Immature natural killer cell (primary cell): ENCODE measurements at regions not wholly inside any gene's neighbourhood (a gene's known extent, or its start where the extent isn't known, plus 50 kb on each side); places are given as distances from the start of the nearest gene placed in this dataset.

Source experiments
- DNase-seq, 3 donors: peaks; one replicate each; pipeline ENCODE4 v3.0.0; 2022; ENCODE audit warnings: mixed read lengths in 1 of 3
- H3K27ac Mint-ChIP-seq, 6 donors: one replicate each; pipeline ENCODE4 v1.8.0; 2020; ENCODE audit warnings: mixed read lengths in 6 of 6, mild to moderate bottlenecking in 5 of 6, inconsistent platforms in 4 of 6, moderate library complexity in 3 of 6
- H3K27me3 Mint-ChIP-seq, 3 donors: one replicate each; pipeline ENCODE4 v1.8.0; 2020 to 2021; ENCODE audit warnings: low read depth in 3 of 3, mild to moderate bottlenecking in 3 of 3, mixed read lengths in 3 of 3, moderate library complexity in 3 of 3, inconsistent platforms in 1 of 3
- H3K36me3 Mint-ChIP-seq, 3 donors: one replicate each; pipeline ENCODE4 v1.8.0; 2020; ENCODE audit warnings: mixed read lengths in 3 of 3, inconsistent platforms in 2 of 3, mild to moderate bottlenecking in 2 of 3
- H3K4me1 Mint-ChIP-seq, 2 donors: one replicate each; pipeline ENCODE4 v1.8.0; 2020; ENCODE audit warnings: inconsistent platforms in 2 of 2, mild to moderate bottlenecking in 2 of 2, mixed read lengths in 2 of 2, moderate library complexity in 1 of 2
- H3K4me3 Mint-ChIP-seq, 5 donors: one replicate each; pipeline ENCODE4 v1.8.0; 2020; ENCODE audit warnings: mild to moderate bottlenecking in 5 of 5, mixed read lengths in 5 of 5, inconsistent platforms in 3 of 5, moderate library complexity in 3 of 5
- H3K9me3 Mint-ChIP-seq, 6 donors: one replicate each; pipeline ENCODE4 v1.8.0; 2020; ENCODE audit warnings: mild to moderate bottlenecking in 6 of 6, mixed read lengths in 6 of 6, inconsistent platforms in 4 of 6, moderate library complexity in 3 of 6

DNA sequence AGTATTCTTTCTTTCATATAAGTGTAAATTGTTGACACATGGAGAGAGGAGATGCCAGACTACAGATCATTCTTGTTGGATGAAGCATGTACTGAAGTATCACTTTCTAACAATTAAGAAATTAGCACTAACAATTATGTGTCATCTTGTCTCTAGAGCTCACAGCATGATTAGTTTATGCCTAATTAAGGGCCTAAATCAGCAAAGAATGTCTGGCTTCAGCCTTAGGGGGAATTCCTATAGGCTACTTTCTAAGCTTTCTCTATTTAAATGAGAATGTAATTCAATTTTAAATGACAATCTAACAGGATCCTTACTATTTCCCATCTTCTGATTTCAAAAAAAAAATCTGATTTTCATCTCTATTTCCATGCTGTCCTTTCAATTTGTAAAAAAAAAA, 371.0 kb downstream of the EPHA7 start:
- Mint-ChIP-seq H3K9me3 (peaks cover 0 to 19% (median 5%) of the 10 kb centered on the region in 6 donors), H3K27me3 (peaks cover 0 to 2% (median 0%) of the 10 kb centered on the region in 3 donors), H3K27ac (no peak overlapping the region), H3K4me1 (no peaks in the 10 kb centered on the region), H3K4me3 (no peak overlapping the region), H3K36me3 (no peaks in the 10 kb centered on the region)
- no peak for DNase-seq

DNA sequence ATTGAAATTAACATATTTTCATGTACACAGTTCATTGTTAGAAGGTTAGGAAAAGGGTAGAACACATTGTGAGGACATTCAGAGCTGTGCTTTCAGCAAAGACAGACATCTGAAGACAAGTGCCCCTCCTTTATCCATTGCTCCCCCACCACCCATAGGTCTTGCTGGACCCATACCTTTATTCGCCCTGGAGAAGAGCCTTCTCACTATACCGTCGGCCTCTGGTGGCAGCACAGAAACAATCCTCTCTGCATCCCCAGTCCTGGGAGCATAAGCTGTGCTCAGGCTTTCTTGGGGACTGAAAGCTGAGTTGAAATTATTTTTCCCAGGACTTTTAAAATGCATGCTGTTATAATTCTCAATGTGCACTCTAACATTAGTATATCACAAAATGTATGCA, 372.3 kb downstream of the EPHA7 start:
- Mint-ChIP-seq H3K36me3 (no peaks in the 10 kb centered on the region), H3K27ac (no peak overlapping the region), H3K27me3 (peaks cover 0 to 2% (median 0%) of the 10 kb centered on the region in 3 donors), H3K4me3 (no peak overlapping the region), H3K4me1 (no peaks in the 10 kb centered on the region), H3K9me3 (peaks cover 0 to 21% (median 9%) of the 10 kb centered on the region in 6 donors)
- no peak for DNase-seq

DNA sequence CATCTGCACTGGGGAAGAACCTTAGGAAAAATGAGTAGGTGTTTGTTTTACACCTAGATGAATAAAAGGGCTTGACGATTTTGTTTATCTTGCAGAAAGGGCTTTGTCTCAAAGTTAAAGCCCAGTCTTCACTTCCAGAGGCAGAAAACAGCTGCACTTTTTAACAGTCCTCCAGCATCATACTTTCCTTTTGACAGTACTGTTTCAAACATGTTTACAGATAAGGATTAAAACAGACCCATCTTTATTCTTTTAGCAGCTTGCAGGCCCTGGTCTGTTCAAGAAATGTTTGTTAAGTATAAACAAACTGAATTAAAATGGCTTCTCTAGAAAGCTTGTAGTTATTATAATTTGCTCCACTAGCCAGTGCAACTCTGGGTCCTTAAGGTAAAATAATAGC, 374.2 kb downstream of the EPHA7 start:
- no peak for DNase-seq
- H3K27me3 Mint-ChIP-seq = peaks cover 0 to 2% (median 0%) of the 10 kb centered on the region in 3 donors
- H3K36me3 Mint-ChIP-seq = no peaks in the 10 kb centered on the region
- H3K9me3 Mint-ChIP-seq = peaks cover under 1 to 30% (median 6%) of the 10 kb centered on the region in 6 donors
- no peak overlapping the region for H3K27ac Mint-ChIP-seq
- no peak overlapping the region for H3K4me3 Mint-ChIP-seq
- no peaks in the 10 kb centered on the region for H3K4me1 Mint-ChIP-seq

DNA sequence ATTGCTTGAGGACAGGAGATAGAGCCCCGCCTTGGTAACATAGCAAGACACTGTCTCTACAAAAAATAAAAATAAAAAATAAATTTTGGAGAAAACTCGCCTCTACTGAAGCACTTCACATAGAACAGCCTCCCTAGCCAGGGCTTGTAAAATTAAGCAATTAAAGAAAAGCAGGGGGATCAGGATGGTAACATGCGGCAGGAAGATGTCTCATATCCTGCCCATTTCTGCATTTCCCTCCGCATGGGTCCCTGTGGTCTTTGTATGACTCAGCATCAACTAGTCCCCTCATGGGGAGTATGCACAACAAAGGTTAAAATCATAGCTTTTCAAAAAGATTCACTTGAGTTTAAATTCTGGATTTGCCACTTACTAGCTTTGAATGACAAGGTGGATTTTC, 379.0 kb downstream of the EPHA7 start:
- peaks cover 8 to 57% (median 24%) of the 10 kb centered on the region in 6 donors for H3K9me3 Mint-ChIP-seq
- H3K4me3 Mint-ChIP-seq = no peak overlapping the region
- H3K4me1 Mint-ChIP-seq = no peaks in the 10 kb centered on the region
- DNase-seq = no peak
- H3K27ac Mint-ChIP-seq = no peak overlapping the region
- peaks cover 0 to 3% (median 2%) of the 10 kb centered on the region in 3 donors for H3K27me3 Mint-ChIP-seq
- H3K36me3 Mint-ChIP-seq = no peaks in the 10 kb centered on the region

DNA sequence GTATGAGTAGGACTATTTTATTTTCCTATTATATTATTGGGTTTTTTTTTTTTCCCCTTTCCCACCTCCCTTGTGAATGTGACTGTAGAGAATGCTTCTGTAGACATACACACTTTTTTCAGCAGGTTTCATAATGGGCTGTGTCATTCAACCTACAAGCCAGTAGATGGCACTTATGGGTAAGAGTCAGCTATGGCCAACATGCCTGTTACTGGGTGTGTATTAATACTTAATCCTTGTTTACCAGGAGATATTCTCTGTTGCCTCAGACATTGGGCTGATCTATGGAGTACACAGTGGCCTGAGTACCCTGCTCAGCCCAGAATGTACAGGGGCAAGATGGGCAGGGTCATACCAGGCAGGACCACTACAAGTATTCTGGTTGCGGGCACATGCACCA, 382.5 kb downstream of the EPHA7 start:
- no peaks in the 10 kb centered on the region for H3K4me1 Mint-ChIP-seq
- H3K36me3 Mint-ChIP-seq = no peaks in the 10 kb centered on the region
- H3K27me3 Mint-ChIP-seq = peaks cover 0 to 3% (median 0%) of the 10 kb centered on the region in 3 donors
- no peak overlapping the region for H3K4me3 Mint-ChIP-seq
- peaks cover 13 to 49% (median 32%) of the 10 kb centered on the region in 6 donors for H3K9me3 Mint-ChIP-seq
- H3K27ac Mint-ChIP-seq = no peak overlapping the region
- no peak for DNase-seq

DNA sequence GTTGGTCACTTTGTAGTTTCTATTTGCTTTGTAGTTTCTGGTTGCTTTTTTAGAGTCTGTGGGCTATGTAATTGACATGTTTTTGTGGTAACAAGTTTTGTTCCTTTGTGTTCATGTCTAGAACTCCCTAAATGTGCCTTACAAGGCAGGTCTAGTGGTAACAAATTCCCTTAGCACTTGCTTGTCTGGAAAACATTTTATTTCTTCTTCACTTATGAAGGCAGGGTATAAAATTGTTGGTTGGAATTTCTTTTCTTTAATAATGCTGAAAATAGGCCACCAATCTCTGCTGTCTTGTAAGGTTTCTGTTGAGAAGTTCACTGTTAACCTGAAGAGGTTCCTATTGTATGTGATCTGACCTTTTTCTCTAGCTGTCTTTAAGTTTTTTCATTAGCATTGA, 383.6 kb downstream of the EPHA7 start:
- H3K27me3 Mint-ChIP-seq = peaks cover 0 to 3% (median 0%) of the 10 kb centered on the region in 3 donors
- no peaks in the 10 kb centered on the region for H3K4me1 Mint-ChIP-seq
- peaks cover 11 to 45% (median 35%) of the 10 kb centered on the region in 6 donors for H3K9me3 Mint-ChIP-seq
- H3K4me3 Mint-ChIP-seq = no peak overlapping the region
- H3K27ac Mint-ChIP-seq = no peak overlapping the region
- DNase-seq = no peak
- H3K36me3 Mint-ChIP-seq = no peaks in the 10 kb centered on the region

DNA sequence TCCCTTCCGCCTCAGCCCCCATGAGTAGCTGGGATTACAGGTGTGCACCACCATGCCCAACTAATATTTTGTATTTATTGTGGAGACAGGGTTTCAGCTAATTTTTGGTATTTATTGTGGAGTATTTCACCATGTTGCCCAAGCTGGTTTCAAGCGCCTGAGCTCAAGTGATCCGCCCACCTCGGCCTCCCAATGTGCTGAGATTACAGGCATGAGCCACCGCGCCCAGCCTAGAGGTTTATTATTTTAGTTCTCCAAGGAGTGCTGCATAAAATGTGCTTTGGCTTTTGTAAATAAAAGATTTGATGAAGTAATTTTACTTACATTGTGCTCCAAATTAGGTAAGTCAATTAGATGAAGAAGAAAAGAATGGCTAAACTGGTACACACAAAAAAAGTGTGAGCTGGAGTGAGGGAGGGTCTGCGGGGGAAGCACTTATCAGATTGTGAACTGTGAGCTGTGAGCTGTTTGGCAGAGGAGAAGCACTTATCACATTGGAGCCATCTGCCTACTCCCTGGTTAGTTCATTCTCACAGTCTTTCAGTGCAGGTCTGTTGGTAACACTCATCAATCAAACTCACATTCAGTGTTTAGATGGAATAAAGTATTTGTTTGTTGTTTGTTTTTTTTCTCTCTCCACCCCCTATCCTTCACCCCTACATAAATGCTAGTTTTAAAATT, 398.0 kb downstream of the EPHA7 start:
- Mint-ChIP-seq H3K27ac (no peak overlapping the region), H3K27me3 (peaks cover 0 to 3% (median 0%) of the 10 kb centered on the region in 3 donors), H3K4me3 (no peak overlapping the region), H3K4me1 (no peaks in the 10 kb centered on the region), H3K36me3 (no peaks in the 10 kb centered on the region), H3K9me3 (peaks cover 11 to 41% (median 21%) of the 10 kb centered on the region in 6 donors)
- DNase-seq = no peak

DNA sequence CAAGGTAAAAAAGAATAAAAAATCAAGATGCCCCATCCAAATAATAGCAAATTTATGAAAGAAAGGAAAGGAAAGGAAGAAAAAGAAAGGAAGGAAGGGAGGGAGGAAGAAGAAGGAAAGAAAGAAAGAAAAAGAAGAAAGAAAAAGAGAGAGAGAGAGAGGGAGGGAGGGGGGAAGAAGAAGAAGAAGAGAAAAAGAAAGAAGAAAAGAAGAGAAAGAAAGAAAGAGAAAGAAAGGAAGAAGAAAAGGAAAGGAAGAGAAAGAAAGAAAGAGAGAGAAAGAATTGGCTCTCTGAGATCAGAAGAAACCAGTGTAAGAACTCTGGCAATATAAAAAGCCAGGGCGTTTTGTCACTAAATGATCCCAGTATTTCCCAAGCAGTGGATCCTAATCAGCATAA, 401.7 kb downstream of the EPHA7 start:
- Mint-ChIP-seq H3K27ac (no peak overlapping the region), H3K36me3 (no peaks in the 10 kb centered on the region), H3K4me3 (no peak overlapping the region), H3K27me3 (no peaks in the 10 kb centered on the region), H3K9me3 (peaks cover 0 to 29% (median 16%) of the 10 kb centered on the region in 6 donors), H3K4me1 (no peaks in the 10 kb centered on the region)
- no peak for DNase-seq

DNA sequence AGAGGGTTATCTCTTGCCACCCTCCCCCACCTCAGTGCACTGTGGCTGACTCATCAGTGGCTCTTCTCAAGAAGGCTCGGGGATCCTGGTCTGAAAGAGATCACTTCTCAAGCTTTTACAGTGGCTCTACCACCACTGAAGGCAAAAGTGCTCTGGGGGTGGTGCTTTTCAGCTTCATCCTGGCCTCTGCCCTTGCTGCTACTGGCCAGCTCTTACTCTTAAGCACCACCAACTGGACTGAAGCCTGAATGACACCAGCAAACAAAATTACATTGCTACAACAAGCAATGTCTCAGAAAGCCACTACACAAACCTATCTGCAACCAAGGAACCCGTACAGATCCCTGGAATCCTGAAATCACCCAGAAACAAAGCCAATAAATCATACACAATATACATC, 402.1 kb downstream of the EPHA7 start:
- Mint-ChIP-seq H3K27ac (no peak overlapping the region), H3K9me3 (peaks cover 0 to 26% (median 16%) of the 10 kb centered on the region in 6 donors), H3K27me3 (no peaks in the 10 kb centered on the region), H3K4me3 (no peak overlapping the region), H3K36me3 (no peaks in the 10 kb centered on the region), H3K4me1 (no peaks in the 10 kb centered on the region)
- no peak for DNase-seq

DNA sequence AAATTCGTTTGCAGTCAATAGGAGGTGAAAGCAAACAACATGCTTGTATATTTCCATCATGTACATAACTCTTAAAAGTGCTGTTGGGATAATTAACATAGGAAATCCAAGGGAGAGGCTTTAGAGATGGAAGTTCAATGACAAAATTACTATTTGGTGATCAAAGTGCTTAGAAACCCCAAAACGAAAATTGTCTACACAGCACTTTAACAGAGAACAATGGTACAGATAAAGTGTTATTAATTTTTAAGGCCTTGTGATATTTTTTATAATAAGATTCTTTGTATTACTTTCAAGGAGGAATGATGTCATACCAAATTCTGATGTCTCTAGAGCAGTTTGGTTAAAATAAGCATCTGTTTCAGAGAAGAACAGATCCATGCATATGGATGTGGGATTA, 406.3 kb downstream of the EPHA7 start:
- Mint-ChIP-seq H3K4me3 (no peak overlapping the region), H3K27ac (no peak overlapping the region), H3K4me1 (no peaks in the 10 kb centered on the region), H3K36me3 (no peaks in the 10 kb centered on the region), H3K9me3 (peaks cover 3 to 18% (median 12%) of the 10 kb centered on the region in 6 donors), H3K27me3 (no peaks in the 10 kb centered on the region)
- DNase-seq = no peak

DNA sequence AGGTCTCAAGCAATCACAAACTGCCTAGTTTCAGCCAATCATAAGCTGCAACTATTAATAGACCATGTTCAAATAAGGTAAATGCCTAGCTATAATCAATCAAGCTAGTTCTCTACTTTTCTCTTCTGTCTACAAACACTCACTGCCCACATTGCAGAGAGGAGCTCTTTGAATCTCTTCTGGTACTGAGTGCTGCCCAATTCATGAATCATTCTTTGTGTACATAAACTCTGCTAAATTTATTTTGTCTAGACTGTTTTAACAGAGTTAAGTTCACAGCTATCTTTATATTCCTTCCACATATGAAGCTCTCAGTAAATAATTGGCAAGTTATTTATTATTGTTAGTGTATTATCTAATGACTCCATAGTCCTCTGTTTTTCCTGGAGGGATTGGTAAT, 411.0 kb downstream of the EPHA7 start:
- DNase-seq = no peak
- Mint-ChIP-seq H3K27ac (no peak overlapping the region), H3K4me3 (no peak overlapping the region), H3K4me1 (no peaks in the 10 kb centered on the region), H3K9me3 (peaks cover 4 to 17% (median 8%) of the 10 kb centered on the region in 6 donors), H3K27me3 (no peaks in the 10 kb centered on the region), H3K36me3 (no peaks in the 10 kb centered on the region)

DNA sequence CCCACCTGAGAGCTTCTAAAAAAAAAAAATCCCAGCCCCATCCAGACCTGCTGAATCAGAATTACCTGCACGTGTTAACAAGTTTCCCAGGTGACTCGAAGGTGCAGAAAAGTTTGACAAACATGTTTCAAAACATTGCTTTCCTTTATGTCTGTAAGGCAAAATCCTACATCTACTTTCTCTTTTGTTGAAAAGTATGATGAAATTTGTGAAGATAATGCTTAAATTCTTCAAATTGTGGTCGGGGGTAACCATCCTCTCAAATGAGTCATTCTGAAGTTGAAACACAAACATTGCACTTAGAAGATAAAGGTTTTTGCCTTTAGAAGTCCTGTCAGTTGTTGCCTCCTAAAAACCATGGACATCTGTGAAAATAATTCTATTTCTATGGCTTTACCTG, 429.7 kb downstream of the EPHA7 start:
- no peaks in the 10 kb centered on the region for H3K4me1 Mint-ChIP-seq
- no peak for DNase-seq
- no peak overlapping the region for H3K27ac Mint-ChIP-seq
- H3K9me3 Mint-ChIP-seq = peaks cover 0 to 49% (median 20%) of the 10 kb centered on the region in 6 donors
- no peak overlapping the region for H3K4me3 Mint-ChIP-seq
- no peaks in the 10 kb centered on the region for H3K36me3 Mint-ChIP-seq
- H3K27me3 Mint-ChIP-seq = no peaks in the 10 kb centered on the region

DNA sequence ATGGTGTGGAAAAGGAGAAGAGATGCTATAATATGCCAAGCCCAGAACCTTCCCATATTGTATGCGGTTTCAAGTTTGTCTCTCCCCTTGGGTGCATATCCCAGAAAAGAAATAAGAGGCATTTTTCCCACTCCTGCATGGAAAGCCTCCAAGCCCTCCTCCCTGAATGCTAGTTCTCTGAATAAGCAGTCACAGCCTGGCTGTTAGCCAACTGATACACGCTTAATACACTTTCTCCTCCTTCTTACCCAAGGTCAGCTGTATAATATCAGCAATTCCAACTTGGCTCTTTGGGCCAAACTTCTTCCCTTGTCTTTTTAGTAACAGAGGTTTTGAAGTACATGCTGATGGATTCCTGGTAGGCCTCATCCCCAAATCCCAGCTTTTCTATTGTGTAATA, 440.1 kb downstream of the EPHA7 start:
- DNase-seq = no peak
- Mint-ChIP-seq H3K4me1 (no peaks in the 10 kb centered on the region), H3K27ac (no peak overlapping the region), H3K4me3 (no peak overlapping the region), H3K9me3 (peaks cover 0 to 45% (median 22%) of the 10 kb centered on the region in 6 donors), H3K27me3 (peaks cover 0 to 2% (median 0%) of the 10 kb centered on the region in 3 donors), H3K36me3 (peaks cover 0 to 4% (median 0%) of the 10 kb centered on the region in 3 donors)

DNA sequence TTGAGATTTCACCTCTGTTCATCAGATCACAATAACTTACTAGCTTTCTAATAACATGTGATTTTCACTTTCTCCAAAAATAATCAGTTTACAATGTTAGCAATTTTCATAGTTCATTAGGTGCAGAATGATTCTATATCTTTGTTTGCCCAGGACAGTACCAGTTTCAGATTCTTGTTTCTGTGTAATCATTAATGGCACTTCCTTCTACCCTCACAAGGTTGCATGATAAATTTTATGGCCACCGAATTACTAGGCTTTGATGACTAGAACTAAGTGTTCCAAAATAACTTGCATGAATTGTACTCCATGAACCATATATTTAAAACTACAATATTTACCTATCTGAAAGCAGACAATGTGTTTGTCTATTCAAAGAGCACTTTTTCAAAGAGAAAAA, 442.3 kb downstream of the EPHA7 start:
- H3K27ac Mint-ChIP-seq = no peak overlapping the region
- H3K36me3 Mint-ChIP-seq = peaks cover 0 to 4% (median 0%) of the 10 kb centered on the region in 3 donors
- H3K4me1 Mint-ChIP-seq = no peaks in the 10 kb centered on the region
- peaks cover 7 to 45% (median 24%) of the 10 kb centered on the region in 6 donors for H3K9me3 Mint-ChIP-seq
- H3K27me3 Mint-ChIP-seq = peaks cover 0 to 2% (median 2%) of the 10 kb centered on the region in 3 donors
- H3K4me3 Mint-ChIP-seq = no peak overlapping the region
- DNase-seq = no peak

DNA sequence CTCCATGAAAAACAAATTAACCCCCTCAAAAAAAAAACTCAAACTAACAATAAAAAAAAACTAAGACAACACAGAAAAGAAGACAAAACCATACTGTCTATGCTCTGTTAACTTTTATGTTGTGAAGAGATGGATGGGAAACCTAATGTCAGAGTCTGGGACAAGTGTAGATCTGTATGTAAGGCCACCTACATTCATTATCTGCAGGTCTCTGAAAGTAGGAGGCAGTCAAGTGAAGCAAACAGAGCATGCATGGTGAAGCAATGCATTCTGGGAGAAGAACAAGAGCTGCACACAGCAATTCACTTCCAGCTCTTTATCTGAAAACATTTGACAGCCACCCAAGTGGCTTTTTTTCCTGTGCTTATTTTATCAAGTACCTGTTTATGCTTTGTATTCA, 452.0 kb downstream of the EPHA7 start:
- Mint-ChIP-seq H3K4me3 (no peak overlapping the region), H3K4me1 (no peaks in the 10 kb centered on the region), H3K27me3 (peaks cover 0 to 2% (median 1%) of the 10 kb centered on the region in 3 donors), H3K9me3 (peaks cover 0 to 15% (median 4%) of the 10 kb centered on the region in 6 donors), H3K36me3 (no peaks in the 10 kb centered on the region), H3K27ac (no peak overlapping the region)
- no peak for DNase-seq
